ENCODE measurements at regions not wholly inside any gene's neighbourhood (a gene's known extent, or its start where the extent isn't known, plus 50 kb on each side); places are given as distances from the start of the nearest gene placed in this dataset.

- Histone ChIP-seq H3K27ac (no peak overlapping the region), H3K27me3 (no peaks in the 10 kb centered on the region), H3K9me3 (peaks cover 0 to 9% (median 0%) of the 10 kb centered on the region in 11 donors), H3K4me1 (no peaks in the 10 kb centered on the region), H3K36me3 (no peaks in the 10 kb centered on the region), H3K4me3 (no peak overlapping the region)
- DNase-seq, result no peak
- no peak for TF ChIP-seq CTCF (IDR thresholded peaks at IDR 0.05)
- intact Hi-C loops (cut with DNase I), result no loop called here
- ATAC-seq, result no peak
- WGBS, 2 donors, result 75 to 82% methylated on average over 7 of the region's 7 CpGs
These were observed 82.8 kb upstream of the TCEAL2 start for GRCh38 chrX:102042372-102043325.

GRCh38 chrX:102029026-102029425 lies 96.5 kb upstream of the TCEAL2 start:
- no peak overlapping the region for H3K27ac ChIP-seq
- H3K4me1 ChIP-seq, result no peaks in the 10 kb centered on the region
- no peak for TF ChIP-seq CTCF (IDR thresholded peaks at IDR 0.05)
- H3K4me3 ChIP-seq, result no peak overlapping the region
- H3K36me3 ChIP-seq, result no peaks in the 10 kb centered on the region
- intact Hi-C loops (cut with DNase I), result no loop called here
- H3K27me3 ChIP-seq, result no peaks in the 10 kb centered on the region
- DNase-seq, result no peak
- 69 to 70% methylated on average over 2 of the region's 2 CpGs for WGBS, 2 donors
- peaks cover 0 to 47% (median 0%) of the 10 kb centered on the region in 11 donors for H3K9me3 ChIP-seq
- no peak for ATAC-seq

GRCh38 chrX:102018208-102018607 lies 86.4 kb upstream of the ZMAT1 start:
- no peak overlapping the region for H3K4me3 ChIP-seq
- WGBS, 2 donors, result 71 to 80% methylated on average over 4 of the region's 4 CpGs
- ATAC-seq, result no peak

GRCh38 chrX:102008901-102009300 lies 77.1 kb upstream of the ZMAT1 start:
- TF ChIP-seq CTCF (IDR thresholded peaks at IDR 0.05), result no peak
- no peak for DNase-seq
- peaks cover 0 to 24% (median 0%) of the 10 kb centered on the region in 7 donors for H3K27me3 ChIP-seq

More at GRCh38 chrX:102018208-102018607, 86.4 kb upstream of the ZMAT1 start:
- Histone ChIP-seq H3K27me3 (peaks cover 0 to 7% (median 0%) of the 10 kb centered on the region in 7 donors), H3K36me3 (no peaks in the 10 kb centered on the region), H3K4me1 (no peaks in the 10 kb centered on the region), H3K9me3 (peaks cover 0 to 19% (median 0%) of the 10 kb centered on the region in 11 donors), H3K27ac (no peak overlapping the region)
- DNase-seq, result no peak
- TF ChIP-seq CTCF (IDR thresholded peaks at IDR 0.05), result no peak
- intact Hi-C loops (cut with DNase I), result no loop called here

More at GRCh38 chrX:102008901-102009300, 77.1 kb upstream of the ZMAT1 start:
- H3K9me3 ChIP-seq, result peaks cover 0 to 16% (median 0%) of the 10 kb centered on the region in 11 donors
- no peak overlapping the region for H3K27ac ChIP-seq
- no peak for ATAC-seq
- no peak overlapping the region for H3K4me3 ChIP-seq
- H3K4me1 ChIP-seq, result no peaks in the 10 kb centered on the region
- intact Hi-C loops (cut with DNase I), result no loop called here
- no peaks in the 10 kb centered on the region for H3K36me3 ChIP-seq

Measured in heart right ventricle (tissue), 16 donors.